ENCODE measurements at regions not wholly inside any gene's neighbourhood (a gene's known extent, or its start where the extent isn't known, plus 50 kb on each side); places are given as distances from the start of the nearest gene placed in this dataset.

GRCh38 chr9:87189006-87189405, 241.7 kb upstream of the GAS1 start:
- Histone ChIP-seq H3K79me2 (ENCODE audit: insufficient read depth, low read length) (no peaks in the 10 kb centered on the region), H2AFZ (ENCODE audit: low read depth, low read length, poor library complexity, severe bottlenecking) (no peak overlapping the region), H4K20me1 (ENCODE audit: insufficient read depth) (no peaks in the 10 kb centered on the region), H3K27me3 (ENCODE audit: insufficient read depth, low read length) (peaks cover 45% of the 10 kb centered on the region), H3K27ac (ENCODE audit: low read depth, low read length) (no peak overlapping the region), H3K9me2 (ENCODE audit: insufficient read depth) (no peaks in the 10 kb centered on the region), H3K9me3 (ENCODE audit: control insufficient read depth in 1 of 2, insufficient read depth in 1 of 2, low read depth in 1 of 2, low read length in 2 of 2) (no peaks in the 10 kb centered on the region), H3K4me3 (replicated peaks in 1 of 2; ENCODE audit: low read depth in 1 of 2, low read length in 2 of 2) (no peak overlapping the region), H3K4me2 (ENCODE audit: low read length) (no peak overlapping the region), H3K9ac (ENCODE audit: low read length) (no peak overlapping the region), H3K4me1 (ENCODE audit: control insufficient read depth in 1 of 2, insufficient read depth in 2 of 2, low read length in 2 of 2) (no peaks in the 10 kb centered on the region), H3K36me3 (ENCODE audit: control insufficient read depth in 1 of 2, insufficient read depth in 2 of 2, low read length in 2 of 2) (no peaks in the 10 kb centered on the region)
- RAD21 ChIA-PET (ENCODE audit: low non-redundant PET in 1 of 2, low total read pairs in 2 of 2, uncharacterized antibody in 2 of 2, unreplicated experiment in 2 of 2): no interaction called here
- intact Hi-C loops (cut with micrococcal nuclease): no loop called here
- DNase-seq (ENCODE audit: low read depth, low spot score): no peak
- CTCF ChIA-PET: no interaction called here
- POLR2A ChIA-PET: no interaction called here
- no peak for ATAC-seq
- TF ChIP-seq ZBTB33 (IDR thresholded peaks at IDR 0.05; ENCODE audit: extremely low read depth, insufficient replicate concordance, low read length): no peak
- no peak for TF ChIP-seq ZNF274 (IDR thresholded peaks at IDR 0.05; ENCODE audit: low read depth, low read length)
- TF ChIP-seq ZFX (IDR thresholded peaks at IDR 0.05): no peak
- no peak for TF ChIP-seq SRF (IDR thresholded peaks at IDR 0.05; ENCODE audit: low read depth)
- TF ChIP-seq EGR1 (IDR thresholded peaks at IDR 0.05; ENCODE audit: low read depth): no peak
- TF ChIP-seq ATF3 (IDR thresholded peaks at IDR 0.05): no peak
- no TSS peak for BruUV-seq (replicated peaks)

GRCh38 chr9:87193151-87193550, 245.8 kb upstream of the GAS1 start:
- no peaks in the 10 kb centered on the region for H3K36me3 ChIP-seq (ENCODE audit: control insufficient read depth in 1 of 2, insufficient read depth in 2 of 2, low read length in 2 of 2)
- no peak overlapping the region for H2AFZ ChIP-seq (ENCODE audit: low read depth, low read length, poor library complexity, severe bottlenecking)
- ChIA-PET RAD21 (ENCODE audit: low non-redundant PET in 1 of 2, low total read pairs in 2 of 2, uncharacterized antibody in 2 of 2, unreplicated experiment in 2 of 2) (no interaction called here), POLR2A (no interaction called here), CTCF (no interaction called here)
- no peak overlapping the region for H3K27ac ChIP-seq (ENCODE audit: low read depth, low read length)
- no TSS peak for BruUV-seq (replicated peaks)
- no peak overlapping the region for H3K9ac ChIP-seq (ENCODE audit: low read length)
- H3K27me3 ChIP-seq (ENCODE audit: insufficient read depth, low read length): peaks cover 63% of the 10 kb centered on the region
- H3K4me1 ChIP-seq (ENCODE audit: control insufficient read depth in 1 of 2, insufficient read depth in 2 of 2, low read length in 2 of 2): no peaks in the 10 kb centered on the region
- H3K9me3 ChIP-seq (ENCODE audit: control insufficient read depth in 1 of 2, insufficient read depth in 1 of 2, low read depth in 1 of 2, low read length in 2 of 2): no peaks in the 10 kb centered on the region
- H3K79me2 ChIP-seq (ENCODE audit: insufficient read depth, low read length): no peaks in the 10 kb centered on the region
- H3K4me2 ChIP-seq (ENCODE audit: low read length): no peak overlapping the region
- intact Hi-C loops (cut with micrococcal nuclease): no loop called here
- no peaks in the 10 kb centered on the region for H4K20me1 ChIP-seq (ENCODE audit: insufficient read depth)
- no peaks in the 10 kb centered on the region for H3K9me2 ChIP-seq (ENCODE audit: insufficient read depth)
- ATAC-seq: no peak
- no peak for DNase-seq (ENCODE audit: low read depth, low spot score)
- H3K4me3 ChIP-seq (replicated peaks in 1 of 2; ENCODE audit: low read depth in 1 of 2, low read length in 2 of 2): no peak overlapping the region
- TF ChIP-seq ZNF274 (IDR thresholded peaks at IDR 0.05; ENCODE audit: low read depth, low read length) (no peak), CBX3 (IDR thresholded peaks at IDR 0.05; ENCODE audit: low read depth) (no peak), JUND (IDR thresholded peaks at IDR 0.05) (no peak), RAD21 (IDR thresholded peaks at IDR 0.05; ENCODE audit: low read depth) (no peak), EZH2 (IDR thresholded peaks at IDR 0.05) (no peak), POLR2A (IDR thresholded peaks at IDR 0.05; ENCODE audit: borderline replicate concordance, extremely low read depth, insufficient read depth, insufficient read length) (no peak), MAX (IDR thresholded peaks at IDR 0.05) (no peak), TCF7L2 (IDR thresholded peaks at IDR 0.05; ENCODE audit: borderline replicate concordance, extremely low read depth, insufficient read depth, insufficient read length) (no peak), ELF1 (IDR thresholded peaks at IDR 0.05; ENCODE audit: borderline replicate concordance, low read depth) (no peak), YY1 (IDR thresholded peaks at IDR 0.05; ENCODE audit: extremely low read depth, insufficient replicate concordance, low read depth, low read length) (no peak), SIN3A (IDR thresholded peaks at IDR 0.05; ENCODE audit: low read depth) (no peak), SP1 (IDR thresholded peaks at IDR 0.05; ENCODE audit: low read depth) (no peak), EZH2phosphoT487 (IDR thresholded peaks at IDR 0.05; ENCODE audit: borderline replicate concordance) (no peak), CTCF (IDR thresholded peaks at IDR 0.05 in 2 of 3, conservative IDR thresholded peaks at IDR 0.05 in 1 of 3; ENCODE audit: borderline replicate concordance in 1 of 3, insufficient read depth in 1 of 3, low read depth in 2 of 3, low read length in 2 of 3) (no peak), POLR2AphosphoS5 (IDR thresholded peaks at IDR 0.05; ENCODE audit: low read depth, low read length) (no peak)

All from HCT116 (cell line).